ENCODE measurements at regions not wholly inside any gene's neighbourhood (a gene's known extent, or its start where the extent isn't known, plus 50 kb on each side); places are given as distances from the start of the nearest gene placed in this dataset.

- peaks cover 0 to 3% (median 0%) of the 10 kb centered on the region in 4 donors for H3K27me3 ChIP-seq (ENCODE audit: control insufficient read depth in 4 of 4, insufficient read depth in 4 of 4, low read length in 3 of 4)
- DNase-seq (ENCODE audit: low spot score), result no peak
- H3K27ac ChIP-seq (ENCODE audit: low read depth in 1 of 2, low read length in 2 of 2), result no peak overlapping the region
- no peaks in the 10 kb centered on the region for H3K4me1 ChIP-seq (ENCODE audit: control insufficient read depth in 4 of 4, insufficient read depth in 4 of 4, low read length in 3 of 4)
- H3K9ac ChIP-seq (ENCODE audit: low read depth in 1 of 2, low read length in 2 of 2), result no peak overlapping the region
- H3K4me3 ChIP-seq (ENCODE audit: low read depth in 1 of 3, low read length in 3 of 3), result no peak overlapping the region
- no peak for TF ChIP-seq EGR1 (IDR thresholded peaks at IDR 0.05; ENCODE audit: low read depth in 2 of 2)
- TF ChIP-seq NR2F2 (IDR thresholded peaks at IDR 0.05), result no peak
- no peak for TF ChIP-seq RXRA (IDR thresholded peaks at IDR 0.05)
- TF ChIP-seq CTCF (IDR thresholded peaks at IDR 0.05; ENCODE audit: low read depth, low read length, missing input control), result no peak
- no peak for TF ChIP-seq ZBTB33 (IDR thresholded peaks at IDR 0.05)
- TF ChIP-seq GABPA (IDR thresholded peaks at IDR 0.05 in 1 of 2, conservative IDR thresholded peaks at IDR 0.05 in 1 of 2), result no peak
- TF ChIP-seq HNF4G (IDR thresholded peaks at IDR 0.05), result no peak
- TF ChIP-seq TAF1 (conservative IDR thresholded peaks at IDR 0.05), result no peak
- no peak for TF ChIP-seq FOXA1 (IDR thresholded peaks at IDR 0.05)
- TF ChIP-seq MAX (IDR thresholded peaks at IDR 0.05), result no peak
- TF ChIP-seq HNF4A (conservative IDR thresholded peaks at IDR 0.05), result no peak
- no peak for TF ChIP-seq YY1 (IDR thresholded peaks at IDR 0.05)
- H3K36me3 ChIP-seq (ENCODE audit: control insufficient read depth in 4 of 4, insufficient read depth in 3 of 4, low read depth in 1 of 4, low read length in 3 of 4), result no peaks in the 10 kb centered on the region
- WGBS, result 81% methylated on average over 1 of the region's 1 CpG
- no peaks in the 10 kb centered on the region for H3K9me3 ChIP-seq (ENCODE audit: control insufficient read depth in 4 of 4, low read length in 3 of 4)
Measured at GRCh38 chr14:36076197-36076596, 100.3 kb downstream of the PTCSC3 start.

- H3K4me1 ChIP-seq (ENCODE audit: control insufficient read depth in 4 of 4, insufficient read depth in 4 of 4, low read length in 3 of 4), result peaks cover 0 to 2% (median 2%) of the 10 kb centered on the region in 4 donors
- no peak overlapping the region for H3K9ac ChIP-seq (ENCODE audit: low read depth in 1 of 2, low read length in 2 of 2)
- TF ChIP-seq REST (IDR thresholded peaks at IDR 0.05) (no peak), RAD21 (IDR thresholded peaks at IDR 0.05) (no peak), GABPA (IDR thresholded peaks at IDR 0.05 in 1 of 2, conservative IDR thresholded peaks at IDR 0.05 in 1 of 2) (no peak), RXRA (IDR thresholded peaks at IDR 0.05) (no peak)
- no peaks in the 10 kb centered on the region for H3K36me3 ChIP-seq (ENCODE audit: control insufficient read depth in 4 of 4, insufficient read depth in 3 of 4, low read depth in 1 of 4, low read length in 3 of 4)
- no peak for DNase-seq (ENCODE audit: low spot score)
- peaks cover 0 to 3% (median 0%) of the 10 kb centered on the region in 4 donors for H3K27me3 ChIP-seq (ENCODE audit: control insufficient read depth in 4 of 4, insufficient read depth in 4 of 4, low read length in 3 of 4)
- WGBS, result 83% methylated on average over 7 of the region's 7 CpGs
- no peak overlapping the region for H3K4me3 ChIP-seq (ENCODE audit: low read depth in 1 of 3, low read length in 3 of 3)
- no peaks in the 10 kb centered on the region for H3K9me3 ChIP-seq (ENCODE audit: control insufficient read depth in 4 of 4, low read length in 3 of 4)
- no peak overlapping the region for H3K27ac ChIP-seq (ENCODE audit: low read depth in 1 of 2, low read length in 2 of 2)
Measured at GRCh38 chr14:36075203-36075602, 101.3 kb downstream of the PTCSC3 start.
